Activated CD4-positive, alpha-beta memory T cell treated with anti-CD3 and anti-CD28 coated beads for 36 hours (primary cell): ENCODE measurements at regions not wholly inside any gene's neighbourhood (a gene's known extent, or its start where the extent isn't known, plus 50 kb on each side); places are given as distances from the start of the nearest gene placed in this dataset.

Experiments
- CTCF ChIA-PET: fragments of 350-600 bp; sonication (Branson Sonifier 250); formaldehyde crosslinking; loops from one replicate; lab custom pipeline; 2021; ENCODE audit warnings: antibody characterized with exemption, inconsistent platforms; lab: Charles Lee
- POLR2A ChIA-PET: fragments of 350-600 bp; sonication (Branson Sonifier 250); formaldehyde crosslinking; loops from one replicate; lab custom pipeline; 2021; ENCODE audit warnings: antibody characterized with exemption; lab: Charles Lee
- DNase-seq: peaks from one replicate; pipeline ENCODE4 v3.0.0-alpha.2; 2020
- H3K27ac Mint-ChIP-seq: one replicate; pipeline ENCODE4 v1.8.0; 2021; ENCODE audit warnings: mixed read lengths
- H3K27me3 Mint-ChIP-seq: one replicate; pipeline ENCODE4 v1.8.0; 2021; ENCODE audit warnings: mixed read lengths
- H3K36me3 Mint-ChIP-seq: one replicate; pipeline ENCODE4 v1.8.0; 2021; ENCODE audit warnings: mixed read lengths
- H3K4me1 Mint-ChIP-seq: one replicate; pipeline ENCODE4 v1.8.0; 2021; ENCODE audit warnings: low read depth, mixed read lengths
- H3K4me3 Mint-ChIP-seq: one replicate; pipeline ENCODE4 v1.8.0; 2021; ENCODE audit warnings: mild to moderate bottlenecking, mixed read lengths
- H3K9me3 Mint-ChIP-seq: one replicate; pipeline ENCODE4 v1.8.0; 2021; ENCODE audit warnings: mixed read lengths
- intact Hi-C: fragments of 100-400 bp; cut with micrococcal nuclease; formaldehyde crosslinking; loops from one replicate; pipeline ENCODE4 v1.15.1; 2023

GRCh38 chr1:29944253-29944905 lies 708.1 kb downstream of the PTPRU start:
- Mint-ChIP-seq H3K27me3 (peaks cover 11% of the 10 kb centered on the region), H3K36me3 (no peaks in the 10 kb centered on the region), H3K4me1 (no peaks in the 10 kb centered on the region), H3K9me3 (no peaks in the 10 kb centered on the region), H3K4me3 (no peak overlapping the region), H3K27ac (no peak overlapping the region)
- no peak for DNase-seq
- ChIA-PET CTCF (no interaction called here), POLR2A (no interaction called here)
- intact Hi-C loops, result no loop called here

GRCh38 chr1:29943034-29943433 lies 706.7 kb downstream of the PTPRU start:
- ChIA-PET CTCF (no interaction called here), POLR2A (no interaction called here)
- Mint-ChIP-seq H3K27me3 (peaks cover 6% of the 10 kb centered on the region), H3K4me1 (no peaks in the 10 kb centered on the region), H3K36me3 (no peaks in the 10 kb centered on the region), H3K27ac (no peak overlapping the region), H3K4me3 (no peak overlapping the region), H3K9me3 (no peaks in the 10 kb centered on the region)
- no peak for DNase-seq
- intact Hi-C loops, result no loop called here

- H3K4me1 Mint-ChIP-seq, result no peaks in the 10 kb centered on the region
- ChIA-PET POLR2A (no interaction called here), CTCF (no interaction called here)
- DNase-seq, result no peak
- no peak overlapping the region for H3K27ac Mint-ChIP-seq
- H3K36me3 Mint-ChIP-seq, result no peaks in the 10 kb centered on the region
- no peaks in the 10 kb centered on the region for H3K9me3 Mint-ChIP-seq
- intact Hi-C loops, result no loop called here
- no peak overlapping the region for H3K4me3 Mint-ChIP-seq
- peaks cover 8% of the 10 kb centered on the region for H3K27me3 Mint-ChIP-seq
These were observed 702.8 kb downstream of the PTPRU start for GRCh38 chr1:29939079-29939478.

- no peak overlapping the region for H3K27ac Mint-ChIP-seq
- peaks cover 11% of the 10 kb centered on the region for H3K27me3 Mint-ChIP-seq
- CTCF ChIA-PET, result no interaction called here
- no peaks in the 10 kb centered on the region for H3K9me3 Mint-ChIP-seq
- intact Hi-C loops, result no loop called here
- POLR2A ChIA-PET, result no interaction called here
- H3K4me3 Mint-ChIP-seq, result no peak overlapping the region
- no peaks in the 10 kb centered on the region for H3K4me1 Mint-ChIP-seq
- H3K36me3 Mint-ChIP-seq, result no peaks in the 10 kb centered on the region
- DNase-seq, result no peak
These were observed 701.0 kb downstream of the PTPRU start for GRCh38 chr1:29937356-29937755.

- Mint-ChIP-seq H3K27me3 (peaks cover 19% of the 10 kb centered on the region), H3K27ac (no peak overlapping the region), H3K9me3 (no peaks in the 10 kb centered on the region), H3K36me3 (no peaks in the 10 kb centered on the region), H3K4me3 (no peak overlapping the region), H3K4me1 (no peaks in the 10 kb centered on the region)
- ChIA-PET POLR2A (no interaction called here), CTCF (no interaction called here)
- DNase-seq, result no peak
- intact Hi-C loops, result no loop called here
These were observed 699.8 kb downstream of the PTPRU start for GRCh38 chr1:29936031-29936544.

- no peaks in the 10 kb centered on the region for H3K36me3 Mint-ChIP-seq
- H3K4me1 Mint-ChIP-seq, result no peaks in the 10 kb centered on the region
- H3K4me3 Mint-ChIP-seq, result no peak overlapping the region
- ChIA-PET POLR2A (no interaction called here), CTCF (no interaction called here)
- H3K9me3 Mint-ChIP-seq, result no peaks in the 10 kb centered on the region
- intact Hi-C loops, result no loop called here
- DNase-seq, result no peak
- no peak overlapping the region for H3K27ac Mint-ChIP-seq
- H3K27me3 Mint-ChIP-seq, result peaks cover 18% of the 10 kb centered on the region
These were observed 698.0 kb downstream of the PTPRU start for GRCh38 chr1:29934255-29934772.

GRCh38 chr1:29933067-29933466 lies 696.7 kb downstream of the PTPRU start:
- Mint-ChIP-seq H3K4me1 (no peaks in the 10 kb centered on the region), H3K4me3 (no peak overlapping the region), H3K27ac (no peak overlapping the region), H3K9me3 (no peaks in the 10 kb centered on the region), H3K27me3 (peaks cover 17% of the 10 kb centered on the region), H3K36me3 (no peaks in the 10 kb centered on the region)
- ChIA-PET CTCF (no interaction called here), POLR2A (no interaction called here)
- intact Hi-C loops, result no loop called here
- no peak for DNase-seq

- no peaks in the 10 kb centered on the region for H3K9me3 Mint-ChIP-seq
- intact Hi-C loops, result no loop called here
- no peak for DNase-seq
- ChIA-PET POLR2A (no interaction called here), CTCF (no interaction called here)
- H3K4me3 Mint-ChIP-seq, result no peak overlapping the region
- no peak overlapping the region for H3K27ac Mint-ChIP-seq
- H3K36me3 Mint-ChIP-seq, result no peaks in the 10 kb centered on the region
- peaks cover 17% of the 10 kb centered on the region for H3K27me3 Mint-ChIP-seq
- H3K4me1 Mint-ChIP-seq, result no peaks in the 10 kb centered on the region
These were observed 696.3 kb downstream of the PTPRU start for GRCh38 chr1:29932626-29933025.

GRCh38 chr1:29931477-29932175 lies 695.3 kb downstream of the PTPRU start:
- Mint-ChIP-seq H3K4me1 (no peaks in the 10 kb centered on the region), H3K27ac (no peak overlapping the region), H3K9me3 (no peaks in the 10 kb centered on the region), H3K4me3 (no peak overlapping the region), H3K36me3 (no peaks in the 10 kb centered on the region), H3K27me3 (peaks cover 20% of the 10 kb centered on the region)
- DNase-seq, result no peak
- CTCF ChIA-PET, result no interaction called here
- POLR2A ChIA-PET, result no interaction called here
- intact Hi-C loops, result no loop called here

- ChIA-PET CTCF (no interaction called here), POLR2A (no interaction called here)
- DNase-seq, result no peak
- Mint-ChIP-seq H3K9me3 (no peaks in the 10 kb centered on the region), H3K4me3 (no peak overlapping the region), H3K4me1 (no peaks in the 10 kb centered on the region), H3K27me3 (peaks cover 16% of the 10 kb centered on the region), H3K27ac (no peak overlapping the region), H3K36me3 (no peaks in the 10 kb centered on the region)
- intact Hi-C loops, result no loop called here
These were observed 688.7 kb downstream of the PTPRU start for GRCh38 chr1:29925058-29925457.

- ChIA-PET CTCF (no interaction called here), POLR2A (no interaction called here)
- no peaks in the 10 kb centered on the region for H3K9me3 Mint-ChIP-seq
- H3K27ac Mint-ChIP-seq, result no peak overlapping the region
- H3K4me1 Mint-ChIP-seq, result no peaks in the 10 kb centered on the region
- H3K4me3 Mint-ChIP-seq, result no peak overlapping the region
- no peaks in the 10 kb centered on the region for H3K36me3 Mint-ChIP-seq
- peaks cover 16% of the 10 kb centered on the region for H3K27me3 Mint-ChIP-seq
- intact Hi-C loops, result no loop called here
- DNase-seq, result no peak
These were observed 687.7 kb downstream of the PTPRU start for GRCh38 chr1:29924017-29924431.

GRCh38 chr1:29921741-29922140 lies 685.4 kb downstream of the PTPRU start:
- H3K36me3 Mint-ChIP-seq, result no peaks in the 10 kb centered on the region
- no peak for DNase-seq
- no peak overlapping the region for H3K27ac Mint-ChIP-seq
- no peaks in the 10 kb centered on the region for H3K4me1 Mint-ChIP-seq
- H3K9me3 Mint-ChIP-seq, result no peaks in the 10 kb centered on the region
- intact Hi-C loops, result no loop called here
- no peak overlapping the region for H3K4me3 Mint-ChIP-seq
- POLR2A ChIA-PET, result no interaction called here
- peaks cover 14% of the 10 kb centered on the region for H3K27me3 Mint-ChIP-seq
- CTCF ChIA-PET, result no interaction called here

GRCh38 chr1:29920784-29921183 lies 684.5 kb downstream of the PTPRU start:
- H3K27ac Mint-ChIP-seq, result no peak overlapping the region
- H3K27me3 Mint-ChIP-seq, result peaks cover 17% of the 10 kb centered on the region
- no peaks in the 10 kb centered on the region for H3K4me1 Mint-ChIP-seq
- H3K36me3 Mint-ChIP-seq, result no peaks in the 10 kb centered on the region
- H3K9me3 Mint-ChIP-seq, result no peaks in the 10 kb centered on the region
- ChIA-PET CTCF (no interaction called here), POLR2A (no interaction called here)
- intact Hi-C loops, result no loop called here
- no peak overlapping the region for H3K4me3 Mint-ChIP-seq
- DNase-seq, result no peak
